ENCODE measurements at regions not wholly inside any gene's neighbourhood (a gene's known extent, or its start where the extent isn't known, plus 50 kb on each side); places are given as distances from the start of the nearest gene placed in this dataset.
"Not testable (repeated sequence)": the region's sequence is repeated elsewhere in the genome, so short reads cannot be mapped to it uniquely, and the experiment has no call there.

- TF ChIP-seq CTCF (IDR thresholded peaks at IDR 0.05; ENCODE audit: insufficient read depth, low read length, poor library complexity, severe bottlenecking): no peak
- no peak for DNase-seq (ENCODE audit: low read depth)
- Histone ChIP-seq H3K4me3 (ENCODE audit: low read depth, low read length) (no peak overlapping the region), H3K27me3 (ENCODE audit: control insufficient read depth, insufficient read depth, low read length) (no peaks in the 10 kb centered on the region), H3K36me3 (ENCODE audit: control insufficient read depth, insufficient read depth, low read length) (no peaks in the 10 kb centered on the region)
Observed at GRCh38 chr10:44258460-44259089, 126.3 kb downstream of the CXCL12 start.

GRCh38 chr10:44258019-44258418, 126.9 kb downstream of the CXCL12 start:
- TF ChIP-seq CTCF (IDR thresholded peaks at IDR 0.05; ENCODE audit: insufficient read depth, low read length, poor library complexity, severe bottlenecking): no peak
- Histone ChIP-seq H3K36me3 (ENCODE audit: control insufficient read depth, insufficient read depth, low read length) (no peaks in the 10 kb centered on the region), H3K4me3 (ENCODE audit: low read depth, low read length) (no peak overlapping the region), H3K27me3 (ENCODE audit: control insufficient read depth, insufficient read depth, low read length) (no peaks in the 10 kb centered on the region)
- DNase-seq (ENCODE audit: low read depth): no peak

- Histone ChIP-seq H3K36me3 (ENCODE audit: control insufficient read depth, insufficient read depth, low read length) (no peaks in the 10 kb centered on the region), H3K4me3 (ENCODE audit: low read depth, low read length) (no peak overlapping the region), H3K27me3 (ENCODE audit: control insufficient read depth, insufficient read depth, low read length) (no peaks in the 10 kb centered on the region)
- DNase-seq (ENCODE audit: low read depth): no peak
- no peak for TF ChIP-seq CTCF (IDR thresholded peaks at IDR 0.05; ENCODE audit: insufficient read depth, low read length, poor library complexity, severe bottlenecking)
Observed at GRCh38 chr10:44253769-44254462, 131.0 kb downstream of the CXCL12 start.

- H3K36me3 ChIP-seq (ENCODE audit: control insufficient read depth, insufficient read depth, low read length); H3K4me3 ChIP-seq (ENCODE audit: low read depth, low read length); H3K27me3 ChIP-seq (ENCODE audit: control insufficient read depth, insufficient read depth, low read length); DNase-seq (ENCODE audit: low read depth): not testable (repeated sequence)
Observed at GRCh38 chr10:44252631-44253030, 132.3 kb downstream of the CXCL12 start.

GRCh38 chr10:44249933-44250332, 135.0 kb downstream of the CXCL12 start:
- not testable (repeated sequence) for H3K36me3 ChIP-seq (ENCODE audit: control insufficient read depth, insufficient read depth, low read length); H3K4me3 ChIP-seq (ENCODE audit: low read depth, low read length); DNase-seq (ENCODE audit: low read depth); H3K27me3 ChIP-seq (ENCODE audit: control insufficient read depth, insufficient read depth, low read length)

- no peaks in the 10 kb centered on the region for H3K36me3 ChIP-seq (ENCODE audit: control insufficient read depth, insufficient read depth, low read length)
- H3K27me3 ChIP-seq (ENCODE audit: control insufficient read depth, insufficient read depth, low read length): no peaks in the 10 kb centered on the region
- TF ChIP-seq CTCF (IDR thresholded peaks at IDR 0.05; ENCODE audit: insufficient read depth, low read length, poor library complexity, severe bottlenecking): no peak
- DNase-seq (ENCODE audit: low read depth): no peak
- no peak overlapping the region for H3K4me3 ChIP-seq (ENCODE audit: low read depth, low read length)
Observed at GRCh38 chr10:44249490-44249889, 135.4 kb downstream of the CXCL12 start.

GRCh38 chr10:44246700-44247099, 138.2 kb downstream of the CXCL12 start:
- not testable (repeated sequence) for H3K4me3 ChIP-seq (ENCODE audit: low read depth, low read length); DNase-seq (ENCODE audit: low read depth); H3K36me3 ChIP-seq (ENCODE audit: control insufficient read depth, insufficient read depth, low read length); H3K27me3 ChIP-seq (ENCODE audit: control insufficient read depth, insufficient read depth, low read length)

- not testable (repeated sequence) for H3K4me3 ChIP-seq (ENCODE audit: low read depth, low read length); H3K27me3 ChIP-seq (ENCODE audit: control insufficient read depth, insufficient read depth, low read length); H3K36me3 ChIP-seq (ENCODE audit: control insufficient read depth, insufficient read depth, low read length); DNase-seq (ENCODE audit: low read depth)
Observed at GRCh38 chr10:44246287-44246686, 138.6 kb downstream of the CXCL12 start.

Measured in kidney epithelial cell (primary cell).